ENCODE measurements at regions not wholly inside any gene's neighbourhood (a gene's known extent, or its start where the extent isn't known, plus 50 kb on each side); places are given as distances from the start of the nearest gene placed in this dataset.

DNA sequence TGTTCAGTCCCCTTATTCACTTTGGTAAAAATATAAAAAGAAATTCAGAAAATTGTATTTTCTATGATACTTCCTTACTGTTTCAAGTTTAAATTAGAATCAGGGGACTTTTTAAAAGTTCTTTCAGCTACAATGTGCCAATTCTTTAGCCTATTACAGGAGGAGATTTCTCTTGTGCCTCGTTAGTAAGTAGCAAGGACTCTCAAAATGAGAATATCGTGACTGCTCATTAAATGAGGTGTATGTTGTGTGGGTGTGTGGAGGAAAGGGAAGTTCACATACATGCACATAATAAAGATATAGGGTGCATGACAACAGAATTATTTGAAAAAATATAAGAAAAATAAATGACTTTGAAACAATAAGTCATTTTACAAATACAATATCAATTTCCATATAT is 190.5 kb downstream of the DTHD1 start:
- Histone ChIP-seq H2BK120ac (ENCODE audit: low read depth, low read length) (no peak overlapping the region), H2AFZ (ENCODE audit: low read depth, low read length) (no peak overlapping the region), H3K23ac (ENCODE audit: low read length in 2 of 2) (no peak overlapping the region), H3K14ac (ENCODE audit: low read length in 2 of 2) (no peak overlapping the region), H3K18ac (ENCODE audit: low read depth in 1 of 2, low read length in 2 of 2) (no peak overlapping the region), H3K4me1 (ENCODE audit: control insufficient read depth, insufficient read depth, low read depth, low read length) (no peaks in the 10 kb centered on the region), H3K27ac (ENCODE audit: low read length, poor library complexity, severe bottlenecking) (no peak overlapping the region), H3K36me3 (ENCODE audit: control insufficient read depth in 1 of 2, insufficient read depth in 2 of 2, low read depth in 1 of 2, low read length in 2 of 2) (no peaks in the 10 kb centered on the region), H3K9ac (ENCODE audit: low read length) (no peak overlapping the region), H3K79me1 (replicated peaks; ENCODE audit: low read length, poor library complexity, severe bottlenecking) (no peaks in the 10 kb centered on the region), H2AK5ac (ENCODE audit: low read length, severe bottlenecking) (no peak overlapping the region), H4K91ac (ENCODE audit: low read length) (no peak overlapping the region), H3K9me3 (ENCODE audit: control insufficient read depth, low read length) (no peaks in the 10 kb centered on the region), H2BK12ac (ENCODE audit: low read length in 2 of 2) (no peak overlapping the region), H2BK15ac (ENCODE audit: low read depth, poor library complexity, severe bottlenecking) (no peak overlapping the region), H3K27me3 (ENCODE audit: control insufficient read depth in 1 of 2, insufficient read depth in 1 of 2, low read length in 2 of 2) (no peaks in the 10 kb centered on the region), H4K8ac (ENCODE audit: low read length) (no peak overlapping the region), H3K4me3 (ENCODE audit: insufficient read depth in 1 of 2, low read depth in 1 of 2, low read length in 2 of 2) (no peak overlapping the region), H2BK5ac (ENCODE audit: low read depth, low read length, poor library complexity, severe bottlenecking) (no peak overlapping the region), H3K4ac (ENCODE audit: low read depth in 1 of 2, low read length in 2 of 2) (no peak overlapping the region), H3K4me2 (ENCODE audit: low read length, poor library complexity, severe bottlenecking) (no peak overlapping the region)
- WGBS: 74% methylated on average over 2 of the region's 2 CpGs
- DNase-seq: no peak

DNA sequence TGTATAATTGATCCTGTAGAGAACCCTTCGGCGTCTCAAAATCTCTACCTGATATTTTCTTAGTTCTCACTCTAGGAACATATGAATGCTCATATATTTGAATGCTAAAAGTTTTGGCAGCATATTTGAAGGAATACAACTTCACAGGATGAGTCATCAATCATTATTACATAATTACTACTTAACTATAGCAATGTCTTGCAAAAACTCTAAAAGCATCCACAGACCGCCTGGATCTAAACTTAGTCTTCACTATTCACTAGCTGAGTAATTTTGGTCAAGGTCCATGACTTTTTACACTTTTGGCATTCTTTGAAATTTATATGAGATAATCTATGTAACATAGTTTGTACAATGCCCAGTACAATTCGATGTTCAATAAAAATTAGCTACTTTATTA is 194.7 kb downstream of the DTHD1 start:
- H3K23ac ChIP-seq (ENCODE audit: low read length in 2 of 2): no peak overlapping the region

DNA sequence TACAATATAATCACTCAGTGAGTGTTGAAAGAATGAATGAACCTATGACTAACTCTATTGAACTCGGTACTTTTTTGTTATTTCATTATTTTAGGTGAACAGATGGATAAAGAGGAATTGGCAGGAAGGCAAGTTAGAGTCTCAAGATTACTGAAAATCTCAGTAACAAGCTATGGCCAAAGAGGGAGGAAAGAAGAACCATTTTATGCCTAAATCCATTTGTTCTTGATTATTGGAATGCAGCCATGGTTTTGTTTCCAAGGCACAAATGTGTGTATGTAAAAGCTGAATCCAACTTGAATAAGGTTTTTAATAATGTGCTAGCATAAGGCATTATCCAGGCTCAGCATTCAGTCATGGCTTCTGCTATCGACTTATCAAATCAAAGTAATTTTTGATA is 196.4 kb downstream of the DTHD1 start:
- Histone ChIP-seq H3K23ac (ENCODE audit: low read length in 2 of 2) (no peak overlapping the region), H3K36me3 (ENCODE audit: control insufficient read depth in 1 of 2, insufficient read depth in 2 of 2, low read depth in 1 of 2, low read length in 2 of 2) (no peaks in the 10 kb centered on the region), H2BK15ac (ENCODE audit: low read depth, poor library complexity, severe bottlenecking) (no peak overlapping the region), H2BK120ac (ENCODE audit: low read depth, low read length) (no peak overlapping the region), H3K79me1 (replicated peaks; ENCODE audit: low read length, poor library complexity, severe bottlenecking) (no peaks in the 10 kb centered on the region), H3K4me3 (ENCODE audit: insufficient read depth in 1 of 2, low read depth in 1 of 2, low read length in 2 of 2) (no peak overlapping the region), H3K4me1 (ENCODE audit: control insufficient read depth, insufficient read depth, low read depth, low read length) (no peaks in the 10 kb centered on the region), H3K4me2 (ENCODE audit: low read length, poor library complexity, severe bottlenecking) (no peak overlapping the region), H2AK5ac (ENCODE audit: low read length, severe bottlenecking) (no peak overlapping the region), H4K91ac (ENCODE audit: low read length) (no peak overlapping the region), H3K27me3 (ENCODE audit: control insufficient read depth in 1 of 2, insufficient read depth in 1 of 2, low read length in 2 of 2) (no peaks in the 10 kb centered on the region), H2BK5ac (ENCODE audit: low read depth, low read length, poor library complexity, severe bottlenecking) (no peak overlapping the region), H3K9me3 (ENCODE audit: control insufficient read depth, low read length) (no peaks in the 10 kb centered on the region), H3K27ac (ENCODE audit: low read length, poor library complexity, severe bottlenecking) (no peak overlapping the region), H2BK12ac (ENCODE audit: low read length in 2 of 2) (no peak overlapping the region), H3K4ac (ENCODE audit: low read depth in 1 of 2, low read length in 2 of 2) (no peak overlapping the region), H3K9ac (ENCODE audit: low read length) (no peak overlapping the region), H3K18ac (ENCODE audit: low read depth in 1 of 2, low read length in 2 of 2) (no peak overlapping the region), H2AFZ (ENCODE audit: low read depth, low read length) (no peak overlapping the region), H3K14ac (ENCODE audit: low read length in 2 of 2) (no peak overlapping the region), H4K8ac (ENCODE audit: low read length) (no peak overlapping the region)
- 75% methylated on average over 1 of the region's 2 CpGs for WGBS
- DNase-seq: no peak

More for the DNA sequence above, 194.7 kb downstream of the DTHD1 start:
- Histone ChIP-seq H3K4ac (ENCODE audit: low read depth in 1 of 2, low read length in 2 of 2) (no peak overlapping the region), H3K4me3 (ENCODE audit: insufficient read depth in 1 of 2, low read depth in 1 of 2, low read length in 2 of 2) (no peak overlapping the region), H2AFZ (ENCODE audit: low read depth, low read length) (no peak overlapping the region), H2BK15ac (ENCODE audit: low read depth, poor library complexity, severe bottlenecking) (no peak overlapping the region), H2BK120ac (ENCODE audit: low read depth, low read length) (no peak overlapping the region), H2BK12ac (ENCODE audit: low read length in 2 of 2) (no peak overlapping the region), H3K4me1 (ENCODE audit: control insufficient read depth, insufficient read depth, low read depth, low read length) (no peaks in the 10 kb centered on the region), H4K8ac (ENCODE audit: low read length) (no peak overlapping the region), H3K14ac (ENCODE audit: low read length in 2 of 2) (no peak overlapping the region), H3K4me2 (ENCODE audit: low read length, poor library complexity, severe bottlenecking) (no peak overlapping the region), H2BK5ac (ENCODE audit: low read depth, low read length, poor library complexity, severe bottlenecking) (no peak overlapping the region), H3K18ac (ENCODE audit: low read depth in 1 of 2, low read length in 2 of 2) (no peak overlapping the region), H3K9me3 (ENCODE audit: control insufficient read depth, low read length) (no peaks in the 10 kb centered on the region), H3K27ac (ENCODE audit: low read length, poor library complexity, severe bottlenecking) (no peak overlapping the region), H3K36me3 (ENCODE audit: control insufficient read depth in 1 of 2, insufficient read depth in 2 of 2, low read depth in 1 of 2, low read length in 2 of 2) (no peaks in the 10 kb centered on the region), H4K91ac (ENCODE audit: low read length) (no peak overlapping the region), H3K9ac (ENCODE audit: low read length) (no peak overlapping the region), H2AK5ac (ENCODE audit: low read length, severe bottlenecking) (no peak overlapping the region), H3K79me1 (replicated peaks; ENCODE audit: low read length, poor library complexity, severe bottlenecking) (no peaks in the 10 kb centered on the region), H3K27me3 (ENCODE audit: control insufficient read depth in 1 of 2, insufficient read depth in 1 of 2, low read length in 2 of 2) (no peaks in the 10 kb centered on the region)
- DNase-seq: no peak
- WGBS: 94% methylated on average over 2 of the region's 4 CpGs

DNA sequence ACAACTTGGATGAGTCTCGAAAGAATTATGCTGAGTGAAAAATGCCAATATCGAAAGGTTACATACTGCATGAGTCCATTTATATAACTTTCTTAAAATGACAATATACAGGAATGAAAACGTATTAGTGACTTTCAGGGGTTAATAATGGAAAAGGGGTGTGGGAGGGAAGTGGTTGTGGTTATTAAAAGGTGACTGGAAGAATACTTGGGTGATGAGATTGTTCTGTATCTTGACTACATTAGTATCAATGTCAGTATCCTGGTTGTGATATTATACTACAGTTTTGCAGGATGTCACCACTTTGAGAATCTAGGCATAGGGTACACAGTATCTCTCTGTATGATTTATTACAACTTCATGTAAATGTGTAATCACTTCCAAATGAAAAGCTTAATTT is 204.5 kb downstream of the DTHD1 start:
- H3K23ac ChIP-seq (ENCODE audit: low read length in 2 of 2): no peak overlapping the region
- H3K27ac ChIP-seq (ENCODE audit: low read length, poor library complexity, severe bottlenecking): no peak overlapping the region
- H3K18ac ChIP-seq (ENCODE audit: low read depth in 1 of 2, low read length in 2 of 2): no peak overlapping the region
- no peak overlapping the region for H4K91ac ChIP-seq (ENCODE audit: low read length)
- H3K4me2 ChIP-seq (ENCODE audit: low read length, poor library complexity, severe bottlenecking): no peak overlapping the region
- H2BK5ac ChIP-seq (ENCODE audit: low read depth, low read length, poor library complexity, severe bottlenecking): no peak overlapping the region
- H2BK15ac ChIP-seq (ENCODE audit: low read depth, poor library complexity, severe bottlenecking): no peak overlapping the region
- H3K4me3 ChIP-seq (ENCODE audit: insufficient read depth in 1 of 2, low read depth in 1 of 2, low read length in 2 of 2): no peak overlapping the region
- no peak for DNase-seq
- no peak overlapping the region for H3K9ac ChIP-seq (ENCODE audit: low read length)
- H3K79me1 ChIP-seq (replicated peaks; ENCODE audit: low read length, poor library complexity, severe bottlenecking): no peaks in the 10 kb centered on the region
- H2AFZ ChIP-seq (ENCODE audit: low read depth, low read length): no peak overlapping the region
- H3K4me1 ChIP-seq (ENCODE audit: control insufficient read depth, insufficient read depth, low read depth, low read length): no peaks in the 10 kb centered on the region
- no peak overlapping the region for H3K14ac ChIP-seq (ENCODE audit: low read length in 2 of 2)
- H3K36me3 ChIP-seq (ENCODE audit: control insufficient read depth in 1 of 2, insufficient read depth in 2 of 2, low read depth in 1 of 2, low read length in 2 of 2): no peaks in the 10 kb centered on the region
- no peak overlapping the region for H2BK120ac ChIP-seq (ENCODE audit: low read depth, low read length)
- no peaks in the 10 kb centered on the region for H3K27me3 ChIP-seq (ENCODE audit: control insufficient read depth in 1 of 2, insufficient read depth in 1 of 2, low read length in 2 of 2)
- H2AK5ac ChIP-seq (ENCODE audit: low read length, severe bottlenecking): no peak overlapping the region
- no peak overlapping the region for H2BK12ac ChIP-seq (ENCODE audit: low read length in 2 of 2)
- no peak overlapping the region for H4K8ac ChIP-seq (ENCODE audit: low read length)
- no peak overlapping the region for H3K4ac ChIP-seq (ENCODE audit: low read depth in 1 of 2, low read length in 2 of 2)
- no peaks in the 10 kb centered on the region for H3K9me3 ChIP-seq (ENCODE audit: control insufficient read depth, low read length)
- 78% methylated on average over 1 of the region's 3 CpGs for WGBS

All from mesenchymal stem cell (in vitro differentiated cells and primary cell).